Epithelial cell of esophagus (primary cell): ENCODE measurements at regions not wholly inside any gene's neighbourhood (a gene's known extent, or its start where the extent isn't known, plus 50 kb on each side); places are given as distances from the start of the nearest gene placed in this dataset.

ENCODE experiments used
- DNase-seq: peaks from one replicate; pipeline ENCODE4 v3.0.0; 2010; ENCODE audit warnings: low read depth
- H3K4me3 ChIP-seq: 2 replicates; pipeline ENCODE4 v1.5.1; 2011; ENCODE audit warnings: mild to moderate bottlenecking, low read length, control low read depth
- CTCF ChIP-seq: IDR thresholded peaks from 2 replicates; pipeline ENCODE4 v1.5.1; 2011; ENCODE audit warnings: low read depth, mild to moderate bottlenecking, low read length, control low read depth, inconsistent platforms; ENCODE audit not compliant: insufficient read depth; ENCODE audit errors: missing control alignments

GRCh38 chr1:195909061-195909460 is 699.2 kb downstream of the KCNT2 start:
- no peak overlapping the region for H3K4me3 ChIP-seq
- peak; percentile 85 for DNase-seq
- no peak for TF ChIP-seq CTCF

- TF ChIP-seq CTCF: no peak
Observed at GRCh38 chr1:195908121-195908520, 700.1 kb downstream of the KCNT2 start.

GRCh38 chr1:195903203-195903602 is 705.0 kb downstream of the KCNT2 start:
- TF ChIP-seq CTCF: no peak
- no peak overlapping the region for H3K4me3 ChIP-seq
- no peak for DNase-seq

More at GRCh38 chr1:195908121-195908520, 700.1 kb downstream of the KCNT2 start:
- peak; percentile 86 for DNase-seq
- no peak overlapping the region for H3K4me3 ChIP-seq

- H3K4me3 ChIP-seq: no peak overlapping the region
- DNase-seq: no peak
- TF ChIP-seq CTCF: no peak
Observed at GRCh38 chr1:195902779-195903178, 705.5 kb downstream of the KCNT2 start.

GRCh38 chr1:195899762-195900352 is 708.4 kb downstream of the KCNT2 start:
- peak; percentile 78 for DNase-seq
- H3K4me3 ChIP-seq: no peak overlapping the region
- no peak for TF ChIP-seq CTCF

GRCh38 chr1:195898924-195899323 is 709.3 kb downstream of the KCNT2 start:
- no peak overlapping the region for H3K4me3 ChIP-seq
- no peak for DNase-seq
- TF ChIP-seq CTCF: no peak

GRCh38 chr1:195898373-195898772 is 709.9 kb downstream of the KCNT2 start:
- no peak for DNase-seq
- no peak for TF ChIP-seq CTCF

More at GRCh38 chr1:195898373-195898772, 709.9 kb downstream of the KCNT2 start:
- no peak overlapping the region for H3K4me3 ChIP-seq
